GM18499 (cell line): ENCODE measurements at regions not wholly inside any gene's neighbourhood (a gene's known extent, or its start where the extent isn't known, plus 50 kb on each side); places are given as distances from the start of the nearest gene placed in this dataset.

Experiments
- ATAC-seq: cut with Tn5 transposase; IDR thresholded peaks from one replicate; pipeline ENCODE4 v1.9.1; 2021; ENCODE audit warnings: moderate number of reproducible peaks; ENCODE audit not compliant: insufficient read depth, unreplicated experiment

DNA sequence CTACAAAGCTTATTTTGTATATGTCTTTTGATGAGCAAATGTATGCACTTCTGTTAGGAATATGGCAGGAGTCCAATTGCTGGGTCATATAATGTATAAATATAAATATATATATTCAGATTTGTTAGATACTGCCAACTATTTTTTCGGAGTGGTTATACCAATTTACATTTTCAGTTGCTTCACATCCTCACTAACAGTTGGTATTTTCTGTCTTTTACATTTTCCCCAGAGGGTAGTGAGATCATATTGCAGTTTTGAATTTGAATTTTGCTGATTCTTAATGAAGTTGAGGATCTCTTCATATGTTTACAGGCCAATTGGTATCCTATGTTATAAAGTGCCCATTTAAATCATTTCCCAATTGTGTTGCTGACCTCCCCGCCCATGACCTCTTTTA is 139.0 kb upstream of the KCNMB2 start:
- ATAC-seq = no peak

DNA sequence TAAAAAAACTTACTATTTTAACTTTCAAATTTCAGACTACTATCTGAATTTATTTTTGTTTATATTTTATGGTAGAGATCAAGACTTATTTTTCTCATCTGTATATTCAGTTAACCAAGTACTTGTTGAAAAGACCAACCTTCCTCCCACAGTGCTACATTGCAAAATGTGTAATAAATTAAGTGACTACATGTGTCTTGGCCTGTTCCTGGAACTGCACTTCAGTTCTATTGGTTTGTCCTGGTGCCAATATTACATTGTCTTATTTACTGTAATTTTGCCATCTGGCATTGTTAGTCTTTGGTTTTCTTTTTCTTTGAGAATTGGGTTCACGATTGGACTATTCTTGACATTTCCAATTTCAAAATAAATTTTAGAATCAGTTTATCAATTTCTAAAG is 138.4 kb upstream of the KCNMB2 start:
- ATAC-seq = no peak

GRCh38 chr3:178404961-178405360 is 131.3 kb upstream of the KCNMB2 start:
- no peak for ATAC-seq

DNA sequence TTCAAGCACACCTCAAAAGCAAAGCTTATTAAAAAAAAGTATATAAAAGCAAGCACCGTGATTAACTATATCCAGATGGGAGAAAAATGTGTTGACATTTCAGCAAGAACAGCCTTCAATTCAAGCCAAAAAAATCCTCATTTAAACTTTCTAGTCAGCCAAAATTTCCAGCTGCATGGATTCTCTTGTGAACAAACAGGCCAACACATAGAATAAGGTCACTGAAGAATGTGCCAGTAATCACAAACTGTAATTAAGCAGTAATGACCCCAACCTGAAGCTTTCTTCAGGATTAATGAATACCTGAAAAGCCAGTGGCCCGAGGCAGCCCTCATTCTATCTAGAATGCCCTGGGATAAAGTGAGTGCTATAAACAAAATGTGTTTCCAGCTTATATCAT is 130.7 kb upstream of the KCNMB2 start:
- no peak for ATAC-seq

DNA sequence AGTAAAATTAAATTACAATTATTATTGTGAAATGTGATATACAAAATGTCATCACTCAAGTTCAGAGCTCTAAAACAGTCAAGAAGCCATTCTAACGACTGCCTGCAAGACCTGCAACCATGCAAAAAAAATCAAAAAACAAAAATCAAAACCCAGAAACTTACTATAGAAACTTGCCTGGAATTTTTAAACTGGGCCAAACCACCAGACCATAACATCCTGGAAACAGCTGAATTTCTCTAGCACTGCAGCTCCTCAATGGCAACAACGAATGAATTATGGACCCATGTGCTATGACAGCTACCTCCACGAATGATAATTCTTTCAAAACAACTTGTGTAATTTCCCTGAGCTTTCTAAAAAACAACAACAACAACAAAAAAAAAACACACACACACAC is 130.0 kb upstream of the KCNMB2 start:
- ATAC-seq = no peak

- ATAC-seq = no peak
These were observed 120.9 kb upstream of the KCNMB2 start for GRCh38 chr3:178415384-178415783.

DNA sequence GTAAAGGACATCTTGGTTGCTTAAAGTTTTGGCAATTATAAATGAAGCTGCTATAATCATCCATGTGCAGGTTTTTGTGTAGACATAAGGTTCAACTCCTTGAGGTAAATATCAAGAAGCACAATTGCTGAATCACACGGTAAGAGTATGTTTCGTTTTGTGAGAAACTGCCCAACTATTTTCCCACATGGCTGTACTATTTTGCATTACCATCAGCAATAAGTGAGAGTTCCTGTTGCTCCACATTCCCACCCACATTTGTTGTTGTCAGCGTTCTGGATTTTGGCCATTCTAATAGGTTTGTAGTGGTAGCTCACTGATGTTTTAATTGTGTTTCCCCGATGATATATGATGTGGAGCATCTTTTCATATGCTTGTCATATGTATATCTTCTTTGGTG is 118.5 kb upstream of the KCNMB2 start:
- ATAC-seq = no peak

DNA sequence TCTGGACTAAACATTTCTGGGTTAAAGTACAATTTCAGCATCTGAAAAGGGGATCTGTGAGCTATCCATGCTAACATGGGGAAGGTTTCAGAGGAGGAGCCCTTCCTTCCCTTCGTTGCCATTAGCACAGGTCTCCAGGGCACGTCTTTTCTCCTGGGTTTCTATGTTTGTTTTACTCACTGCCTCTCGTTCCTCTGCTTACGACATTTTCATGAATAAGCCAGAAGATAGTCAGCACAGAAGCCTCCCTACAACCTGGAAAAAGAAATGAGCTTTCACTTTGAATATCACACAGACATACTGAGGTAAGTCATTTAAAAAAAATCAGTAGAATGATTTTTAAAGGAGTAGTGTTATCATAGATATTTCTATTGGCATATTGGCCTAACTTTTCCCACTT is 117.2 kb upstream of the KCNMB2 start:
- ATAC-seq = no peak

- no peak for ATAC-seq
These were observed 116.2 kb upstream of the KCNMB2 start for GRCh38 chr3:178420033-178420432.

GRCh38 chr3:178421069-178421468 is 115.2 kb upstream of the KCNMB2 start:
- no peak for ATAC-seq

DNA sequence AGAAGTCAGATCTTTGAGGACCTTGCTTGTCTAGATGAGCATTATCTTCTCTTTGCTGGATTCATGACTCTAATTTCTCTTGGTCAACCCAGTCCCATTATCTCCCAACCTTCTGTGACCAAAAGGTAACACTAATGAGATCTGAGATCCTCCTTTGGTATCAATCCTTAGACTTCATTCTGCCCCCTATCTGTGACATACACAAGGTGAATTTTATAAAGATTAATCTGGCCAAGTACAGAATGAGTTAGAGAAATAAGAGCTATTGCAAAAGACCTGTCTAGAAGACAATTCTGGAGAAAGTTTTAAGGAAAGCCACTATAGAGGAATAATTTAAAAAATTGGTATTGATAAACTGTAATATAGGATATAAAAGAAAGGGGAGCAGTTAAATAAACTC is 113.8 kb upstream of the KCNMB2 start:
- ATAC-seq = no peak

DNA sequence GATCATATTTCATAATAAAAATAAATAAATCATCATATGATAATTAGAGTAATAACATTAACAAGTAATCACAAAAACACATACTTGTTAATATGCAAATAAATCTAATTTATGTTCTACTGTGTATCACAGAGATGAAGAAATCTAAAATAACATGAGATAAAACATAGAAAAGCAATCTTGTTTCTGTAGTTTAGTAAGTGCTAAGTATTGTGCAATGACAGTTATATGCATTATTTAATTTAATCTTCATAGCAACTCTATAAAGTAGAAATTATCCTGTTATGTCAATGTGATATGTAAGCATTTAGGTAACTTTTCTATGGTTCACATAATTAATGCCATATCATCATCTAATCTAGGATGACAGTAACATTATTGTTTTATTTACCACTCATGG is 108.2 kb upstream of the KCNMB2 start:
- no peak for ATAC-seq

DNA sequence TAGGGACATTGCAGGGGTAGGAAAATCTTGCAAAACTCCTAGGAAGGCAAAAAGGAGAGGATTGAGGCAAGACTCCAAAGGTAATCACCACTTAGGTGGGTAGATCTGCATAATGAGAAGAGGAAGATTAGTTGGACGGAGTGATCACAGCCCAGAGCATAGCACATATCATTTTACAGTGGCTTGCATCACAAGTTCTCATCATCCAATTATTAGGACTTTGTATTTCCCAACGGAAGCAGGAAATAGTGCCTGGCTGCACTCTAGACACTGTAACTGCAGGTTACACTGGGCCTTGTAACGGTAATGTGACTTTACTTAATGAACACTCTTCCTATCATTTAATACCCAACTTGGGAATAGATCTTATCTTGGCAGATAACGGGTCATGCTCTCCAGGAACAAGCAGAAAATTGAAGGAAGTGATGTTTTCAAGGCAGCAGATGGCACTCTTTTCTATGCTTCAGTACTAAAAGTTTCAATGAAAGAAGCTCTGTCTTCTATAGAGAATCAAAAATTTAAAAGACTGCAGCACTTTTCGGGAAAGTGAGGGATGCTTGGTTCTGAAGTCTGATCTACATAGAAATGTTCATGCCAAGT is 101.9 kb upstream of the KCNMB2 start:
- no peak for ATAC-seq

- ATAC-seq = no peak
These were observed 100.7 kb upstream of the KCNMB2 start for GRCh38 chr3:178435575-178435974.

DNA sequence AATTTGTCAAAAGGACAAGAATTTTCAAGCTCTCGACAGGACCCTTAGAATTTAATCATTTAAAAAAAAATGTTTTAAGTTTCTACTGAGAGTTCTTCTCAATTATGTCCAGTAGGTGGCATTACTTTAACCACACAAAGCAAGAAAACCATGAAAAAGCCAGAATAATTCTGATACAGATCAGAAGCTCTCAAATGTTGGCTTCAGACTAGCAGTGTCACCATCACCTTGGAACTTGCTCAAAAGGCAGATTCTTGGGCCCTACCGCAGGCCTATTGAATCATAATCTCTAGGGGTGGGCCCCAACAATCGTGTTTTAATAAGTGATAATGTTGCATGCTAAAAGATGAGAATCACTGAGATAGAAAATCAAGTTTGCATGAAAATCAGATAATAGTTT is 99.5 kb upstream of the KCNMB2 start:
- peak; percentile 65 for ATAC-seq

GRCh38 chr3:178437236-178437635 is 99.0 kb upstream of the KCNMB2 start:
- no peak for ATAC-seq

DNA sequence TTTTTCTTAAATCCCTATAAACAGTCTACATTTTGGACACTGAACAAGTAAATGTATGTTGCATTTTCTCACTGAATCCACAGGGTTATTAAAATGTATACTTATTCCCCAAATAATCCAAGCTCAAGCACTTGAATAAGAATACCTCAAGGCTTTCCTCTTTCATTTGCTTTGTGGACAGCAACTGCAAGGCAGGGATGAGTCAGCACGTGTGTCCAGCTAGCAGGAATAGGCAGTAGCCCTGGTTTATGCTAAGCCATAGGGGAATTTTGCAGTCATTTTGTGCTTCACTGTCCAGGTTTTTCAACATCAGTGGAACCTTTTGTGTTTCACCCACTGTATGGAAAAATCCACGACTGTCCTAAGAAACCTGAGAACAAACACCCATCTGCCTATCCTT is 96.7 kb upstream of the KCNMB2 start:
- no peak for ATAC-seq

- ATAC-seq = no peak
These were observed 96.2 kb upstream of the KCNMB2 start for GRCh38 chr3:178440043-178440442.

- no peak for ATAC-seq
These were observed 92.6 kb upstream of the KCNMB2 start for GRCh38 chr3:178443634-178444033.

DNA sequence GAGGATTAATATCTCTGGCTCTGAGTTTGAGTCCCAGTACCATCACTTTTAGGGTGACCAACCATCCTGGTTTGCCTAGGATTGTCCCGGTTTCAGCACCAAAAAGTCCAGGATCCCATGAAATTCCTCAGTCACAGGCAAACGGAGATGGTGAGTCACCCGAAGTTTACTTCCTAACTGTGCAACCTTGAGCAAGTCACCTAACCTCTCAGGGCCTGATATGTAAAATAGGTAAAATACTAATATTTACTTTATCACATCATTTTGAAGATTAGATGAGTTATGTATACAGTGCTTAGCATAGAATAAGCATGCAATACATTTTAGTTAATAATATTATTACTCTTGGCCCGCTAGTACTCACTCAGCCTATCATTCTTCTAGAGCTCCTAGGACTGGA is 91.1 kb upstream of the KCNMB2 start:
- ATAC-seq = no peak

GRCh38 chr3:178446059-178446458 is 90.2 kb upstream of the KCNMB2 start:
- ATAC-seq = no peak

DNA sequence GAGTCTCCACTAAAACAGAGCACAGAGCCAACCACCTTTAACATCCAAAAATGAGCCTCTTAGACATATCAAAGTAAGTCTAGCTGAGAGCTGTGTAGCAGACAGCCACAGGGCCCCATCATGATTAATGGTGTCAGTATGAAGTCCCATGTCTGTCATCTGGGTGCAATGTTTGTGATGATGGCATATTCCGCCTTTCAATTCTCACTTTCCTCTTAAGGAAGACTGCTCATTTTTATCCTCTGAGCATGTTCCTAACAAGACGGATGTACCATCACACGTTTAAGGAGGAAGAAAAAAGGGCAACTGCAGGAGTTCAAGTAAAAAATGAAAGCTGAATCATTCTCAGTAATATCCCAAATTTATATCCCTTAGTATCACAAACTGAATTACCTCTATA is 85.8 kb upstream of the KCNMB2 start:
- no peak for ATAC-seq

DNA sequence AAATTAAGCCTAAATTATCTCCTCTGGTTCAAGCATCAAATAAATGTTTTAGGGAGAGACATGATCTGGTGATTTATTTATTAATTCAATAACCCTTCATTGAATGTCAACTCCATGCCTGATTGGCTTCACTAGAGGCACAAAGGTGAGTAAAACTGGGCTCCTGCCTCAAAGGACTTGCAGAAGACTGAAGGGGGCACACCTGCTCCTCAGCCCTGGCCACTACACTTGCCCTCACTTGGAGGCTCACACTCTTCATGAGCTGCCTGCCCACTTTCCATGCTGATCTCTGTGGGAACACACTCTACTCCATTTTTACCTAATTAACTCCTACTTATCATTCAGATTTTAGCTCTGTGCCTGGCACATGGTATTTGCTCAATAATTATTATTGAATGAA is 84.4 kb upstream of the KCNMB2 start:
- ATAC-seq = no peak
